NOMO-1 (cell line): ENCODE measurements at regions not wholly inside any gene's neighbourhood (a gene's known extent, or its start where the extent isn't known, plus 50 kb on each side); places are given as distances from the start of the nearest gene placed in this dataset.

Source experiments
- DNase-seq, 2 experiments: peaks; one replicate each; lab custom pipeline; 2025; ENCODE audit not compliant: unreplicated experiment in 2 of 2; lab: John Stamatoyannopoulos, UW

DNA sequence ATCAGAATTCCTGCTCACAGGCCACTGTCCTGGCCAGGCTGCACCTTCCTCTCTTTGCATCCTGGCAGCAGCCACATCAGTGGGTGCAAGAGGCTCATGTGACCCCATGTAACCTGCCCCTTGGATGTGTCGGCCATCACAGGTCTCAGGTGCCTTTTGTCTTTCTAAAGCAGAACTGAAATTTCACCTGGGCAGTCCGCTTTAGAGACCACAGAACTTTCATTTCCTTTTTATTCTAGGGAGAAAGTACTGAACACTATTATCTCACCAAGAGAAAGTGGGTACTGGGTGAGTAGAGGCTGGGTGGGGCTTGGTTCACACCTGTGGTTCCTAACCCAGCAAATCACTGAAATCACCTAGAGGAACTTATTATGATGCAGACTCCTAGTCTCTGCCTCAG lies 51.7 kb upstream of the NUP160 start:
- DNase-seq: peak in 1 of 2 experiments; percentile 13
